DMS53 treated with DMSO at 0.1 percent for 48 hours (cell line): ENCODE measurements at regions not wholly inside any gene's neighbourhood (a gene's known extent, or its start where the extent isn't known, plus 50 kb on each side); places are given as distances from the start of the nearest gene placed in this dataset.

Experiments used
- DNase-seq: peaks from one replicate; lab custom pipeline; 2025; ENCODE audit not compliant: unreplicated experiment; lab: John Stamatoyannopoulos, UW

- DNase-seq = no peak
Measured at GRCh38 chr2:21386666-21387065, 262.9 kb downstream of the TDRD15 start.

- no peak for DNase-seq
Measured at GRCh38 chr2:21392649-21393048, 268.9 kb downstream of the TDRD15 start.

- no peak for DNase-seq
Measured at GRCh38 chr2:21393173-21393572, 269.4 kb downstream of the TDRD15 start.

GRCh38 chr2:21395366-21395765 lies 271.6 kb downstream of the TDRD15 start:
- DNase-seq = peak; percentile 5

- no peak for DNase-seq
Measured at GRCh38 chr2:21396252-21396651, 272.5 kb downstream of the TDRD15 start.

- no peak for DNase-seq
Measured at GRCh38 chr2:21401022-21401698, 277.4 kb downstream of the TDRD15 start.

- DNase-seq = no peak
Measured at GRCh38 chr2:21404137-21404536, 280.4 kb downstream of the TDRD15 start.

- DNase-seq = no peak
Measured at GRCh38 chr2:21404827-21405625, 281.3 kb downstream of the TDRD15 start.

GRCh38 chr2:21406386-21406785 lies 282.6 kb downstream of the TDRD15 start:
- DNase-seq = no peak

GRCh38 chr2:21406911-21407310 lies 283.1 kb downstream of the TDRD15 start:
- DNase-seq = no peak

GRCh38 chr2:21407851-21408250 lies 284.1 kb downstream of the TDRD15 start:
- DNase-seq = no peak

GRCh38 chr2:21411741-21412140 lies 288.0 kb downstream of the TDRD15 start:
- DNase-seq = peak; percentile 21

GRCh38 chr2:21412944-21413443 lies 289.2 kb downstream of the TDRD15 start:
- peak; percentile 66 for DNase-seq

GRCh38 chr2:21415234-21415633 lies 291.5 kb downstream of the TDRD15 start:
- no peak for DNase-seq

GRCh38 chr2:21416226-21416625 lies 292.5 kb downstream of the TDRD15 start:
- no peak for DNase-seq

GRCh38 chr2:21418456-21418855 lies 294.7 kb downstream of the TDRD15 start:
- no peak for DNase-seq

GRCh38 chr2:21420553-21421335 lies 297.0 kb downstream of the TDRD15 start:
- DNase-seq = no peak

GRCh38 chr2:21422050-21422449 lies 298.3 kb downstream of the TDRD15 start:
- peak; percentile 49 for DNase-seq

GRCh38 chr2:21422724-21423522 lies 299.2 kb downstream of the TDRD15 start:
- no peak for DNase-seq

GRCh38 chr2:21423854-21424253 lies 300.1 kb downstream of the TDRD15 start:
- no peak for DNase-seq

GRCh38 chr2:21424375-21424774 lies 300.6 kb downstream of the TDRD15 start:
- no peak for DNase-seq
